ENCODE measurements at regions not wholly inside any gene's neighbourhood (a gene's known extent, or its start where the extent isn't known, plus 50 kb on each side); places are given as distances from the start of the nearest gene placed in this dataset.
A peak's percentile ranks its signal among the peaks of the same experiment; 100 is the strongest.

DNA sequence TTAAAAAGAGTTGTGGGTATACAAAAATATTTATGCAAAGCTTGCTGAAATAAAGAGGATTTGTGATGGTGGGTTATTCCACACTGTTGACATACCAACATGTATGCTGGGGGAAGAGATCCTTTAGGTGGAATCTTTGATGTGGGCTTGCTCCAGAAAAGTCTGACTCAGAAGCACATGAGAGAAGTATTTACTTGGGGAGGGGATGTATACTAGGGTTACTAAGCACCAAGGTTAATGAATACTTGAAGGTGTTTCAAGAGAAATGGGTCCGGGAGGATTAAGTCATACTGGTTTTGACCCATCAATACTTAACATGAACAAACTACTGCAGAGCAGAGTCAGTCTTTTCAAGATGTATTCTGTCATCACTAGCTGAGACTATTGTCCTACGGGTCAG lies 316.4 kb upstream of the GRIN3A start:
- Mint-ChIP-seq H3K36me3 (ENCODE audit: low read depth) (no peaks in the 10 kb centered on the region), H3K4me3 (no peak overlapping the region), H3K27me3 (ENCODE audit: low read depth) (no peaks in the 10 kb centered on the region), H3K9me3 (no peaks in the 10 kb centered on the region), H3K4me1 (ENCODE audit: low read depth) (peaks cover 5% of the 10 kb centered on the region), H3K27ac (no peak overlapping the region)
- DNase-seq = no peak
- intact Hi-C loops (cut with micrococcal nuclease) = no loop called here
- CTCF ChIA-PET = no interaction called here

- intact Hi-C loops (cut with micrococcal nuclease) = no loop called here
- no peaks in the 10 kb centered on the region for H3K36me3 Mint-ChIP-seq (ENCODE audit: low read depth)
- H3K9me3 Mint-ChIP-seq = no peaks in the 10 kb centered on the region
- CTCF ChIA-PET = no interaction called here
- peak overlapping the region; percentile 76 for H3K27ac Mint-ChIP-seq
- peaks cover 9% of the 10 kb centered on the region for H3K4me1 Mint-ChIP-seq (ENCODE audit: low read depth)
- H3K27me3 Mint-ChIP-seq (ENCODE audit: low read depth) = no peaks in the 10 kb centered on the region
- no peak for DNase-seq
- H3K4me3 Mint-ChIP-seq = peak overlapping the region; percentile 22
These were observed 311.3 kb upstream of the GRIN3A start for GRCh38 chr9:102049586-102050246.

- Mint-ChIP-seq H3K27ac (no peak overlapping the region), H3K36me3 (ENCODE audit: low read depth) (no peaks in the 10 kb centered on the region), H3K9me3 (no peaks in the 10 kb centered on the region), H3K4me3 (no peak overlapping the region), H3K27me3 (ENCODE audit: low read depth) (no peaks in the 10 kb centered on the region), H3K4me1 (ENCODE audit: low read depth) (peaks cover 9% of the 10 kb centered on the region)
- no peak for DNase-seq
- intact Hi-C loops (cut with micrococcal nuclease) = no loop called here
- CTCF ChIA-PET = no interaction called here
These were observed 309.1 kb upstream of the GRIN3A start for GRCh38 chr9:102047549-102047948.

DNA sequence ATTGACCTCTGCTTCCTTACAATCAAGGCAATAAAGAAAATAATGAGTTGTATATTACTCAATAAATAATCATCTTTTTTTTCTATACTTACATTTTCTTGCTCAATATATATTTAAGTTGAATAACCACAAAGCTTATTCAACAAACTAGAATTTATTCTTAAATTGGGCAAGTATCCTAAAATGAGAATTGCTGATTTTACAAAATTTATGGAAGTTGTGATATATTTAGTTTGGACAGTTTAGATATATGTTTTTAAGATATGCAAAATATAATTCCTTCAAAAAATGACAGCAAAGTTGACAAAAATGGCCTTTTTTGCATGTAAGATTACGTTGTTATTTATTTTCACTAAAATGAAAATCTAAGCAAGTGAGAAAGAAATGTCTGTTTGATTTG lies 305.7 kb upstream of the GRIN3A start:
- DNase-seq = no peak
- intact Hi-C loops (cut with micrococcal nuclease) = no loop called here
- CTCF ChIA-PET = no interaction called here

GRCh38 chr9:102038006-102038405 lies 299.6 kb upstream of the GRIN3A start:
- Mint-ChIP-seq H3K36me3 (ENCODE audit: low read depth) (no peaks in the 10 kb centered on the region), H3K4me3 (no peak overlapping the region), H3K27me3 (ENCODE audit: low read depth) (no peaks in the 10 kb centered on the region), H3K4me1 (ENCODE audit: low read depth) (no peaks in the 10 kb centered on the region), H3K27ac (no peak overlapping the region), H3K9me3 (no peaks in the 10 kb centered on the region)
- intact Hi-C loops (cut with micrococcal nuclease) = loop anchor here (10.0 kb wide), 1 partner anchor 57 kb away; no protein-coding TSS in a partner anchor
- DNase-seq = no peak
- CTCF ChIA-PET = no interaction called here

More for the DNA sequence above, 305.7 kb upstream of the GRIN3A start:
- no peaks in the 10 kb centered on the region for H3K9me3 Mint-ChIP-seq
- H3K4me3 Mint-ChIP-seq = no peak overlapping the region
- H3K27ac Mint-ChIP-seq = no peak overlapping the region
- H3K36me3 Mint-ChIP-seq (ENCODE audit: low read depth) = no peaks in the 10 kb centered on the region
- H3K4me1 Mint-ChIP-seq (ENCODE audit: low read depth) = peaks cover 3% of the 10 kb centered on the region
- no peaks in the 10 kb centered on the region for H3K27me3 Mint-ChIP-seq (ENCODE audit: low read depth)

GRCh38 chr9:102035929-102036328 lies 297.5 kb upstream of the GRIN3A start:
- no peaks in the 10 kb centered on the region for H3K27me3 Mint-ChIP-seq (ENCODE audit: low read depth)
- H3K4me1 Mint-ChIP-seq (ENCODE audit: low read depth) = no peaks in the 10 kb centered on the region
- no peaks in the 10 kb centered on the region for H3K36me3 Mint-ChIP-seq (ENCODE audit: low read depth)
- H3K4me3 Mint-ChIP-seq = no peak overlapping the region
- CTCF ChIA-PET = no interaction called here
- no peaks in the 10 kb centered on the region for H3K9me3 Mint-ChIP-seq
- no peak for DNase-seq
- intact Hi-C loops (cut with micrococcal nuclease) = loop anchor here (10.0 kb wide), 1 partner anchor 59 kb away; no protein-coding TSS in a partner anchor
- no peak overlapping the region for H3K27ac Mint-ChIP-seq

DNA sequence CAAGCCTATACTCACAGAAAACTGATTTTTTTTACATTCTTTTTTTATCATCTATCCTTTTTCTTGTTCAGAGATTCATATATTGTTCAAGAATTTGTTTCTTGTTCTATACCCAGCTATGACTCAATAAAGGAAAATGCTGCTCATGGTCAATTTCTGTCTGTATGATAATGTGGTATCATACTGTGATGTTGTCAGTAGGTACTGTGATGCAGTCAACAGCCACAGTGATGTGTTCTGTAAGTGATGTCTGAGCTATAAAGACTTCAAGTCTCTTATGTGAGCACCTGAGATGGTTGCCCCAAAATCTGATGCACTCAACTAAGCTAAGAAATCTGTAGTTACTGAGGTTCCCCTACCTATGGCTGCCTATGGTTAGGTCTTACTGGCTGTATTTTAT lies 294.2 kb upstream of the GRIN3A start:
- H3K4me3 Mint-ChIP-seq = no peak overlapping the region
- no peaks in the 10 kb centered on the region for H3K36me3 Mint-ChIP-seq (ENCODE audit: low read depth)
- H3K4me1 Mint-ChIP-seq (ENCODE audit: low read depth) = no peaks in the 10 kb centered on the region
- no peaks in the 10 kb centered on the region for H3K27me3 Mint-ChIP-seq (ENCODE audit: low read depth)
- peaks cover 2% of the 10 kb centered on the region for H3K9me3 Mint-ChIP-seq
- CTCF ChIA-PET = no interaction called here
- DNase-seq = no peak
- no peak overlapping the region for H3K27ac Mint-ChIP-seq
- intact Hi-C loops (cut with micrococcal nuclease) = loop anchor here (10.0 kb wide), 1 partner anchor 62 kb away; no protein-coding TSS in a partner anchor

DNA sequence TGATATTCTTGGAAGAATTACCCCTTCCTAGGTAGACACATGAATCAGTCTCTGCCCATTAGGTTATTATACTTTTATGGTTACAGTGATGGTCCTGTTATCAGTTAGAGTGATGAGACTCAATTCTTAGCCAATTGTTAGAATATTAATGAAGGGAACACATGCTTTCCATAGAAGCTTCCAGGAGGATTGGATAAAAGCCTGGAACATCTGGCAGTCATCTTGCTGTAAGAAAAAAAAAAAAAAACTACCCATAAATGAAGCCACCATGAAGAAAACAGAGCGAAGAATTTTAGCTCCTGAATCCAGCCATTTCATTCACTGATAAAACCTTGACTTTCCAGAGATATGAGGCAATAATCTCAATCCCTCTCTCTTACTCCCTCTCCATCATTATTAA lies 262.5 kb upstream of the GRIN3A start:
- intact Hi-C loops (cut with micrococcal nuclease) = no loop called here
- no peaks in the 10 kb centered on the region for H3K4me1 Mint-ChIP-seq (ENCODE audit: low read depth)
- CTCF ChIA-PET = no interaction called here
- no peaks in the 10 kb centered on the region for H3K9me3 Mint-ChIP-seq
- no peak for DNase-seq
- H3K36me3 Mint-ChIP-seq (ENCODE audit: low read depth) = no peaks in the 10 kb centered on the region
- no peaks in the 10 kb centered on the region for H3K27me3 Mint-ChIP-seq (ENCODE audit: low read depth)
- H3K27ac Mint-ChIP-seq = no peak overlapping the region
- H3K4me3 Mint-ChIP-seq = no peak overlapping the region

- CTCF ChIA-PET = no interaction called here
- H3K27ac Mint-ChIP-seq = no peak overlapping the region
- no peaks in the 10 kb centered on the region for H3K4me1 Mint-ChIP-seq (ENCODE audit: low read depth)
- intact Hi-C loops (cut with micrococcal nuclease) = no loop called here
- no peak overlapping the region for H3K4me3 Mint-ChIP-seq
- H3K36me3 Mint-ChIP-seq (ENCODE audit: low read depth) = no peaks in the 10 kb centered on the region
- no peak for DNase-seq
- no peaks in the 10 kb centered on the region for H3K9me3 Mint-ChIP-seq
- H3K27me3 Mint-ChIP-seq (ENCODE audit: low read depth) = peaks cover 7% of the 10 kb centered on the region
These were observed 261.0 kb upstream of the GRIN3A start for GRCh38 chr9:101999441-101999840.

DNA sequence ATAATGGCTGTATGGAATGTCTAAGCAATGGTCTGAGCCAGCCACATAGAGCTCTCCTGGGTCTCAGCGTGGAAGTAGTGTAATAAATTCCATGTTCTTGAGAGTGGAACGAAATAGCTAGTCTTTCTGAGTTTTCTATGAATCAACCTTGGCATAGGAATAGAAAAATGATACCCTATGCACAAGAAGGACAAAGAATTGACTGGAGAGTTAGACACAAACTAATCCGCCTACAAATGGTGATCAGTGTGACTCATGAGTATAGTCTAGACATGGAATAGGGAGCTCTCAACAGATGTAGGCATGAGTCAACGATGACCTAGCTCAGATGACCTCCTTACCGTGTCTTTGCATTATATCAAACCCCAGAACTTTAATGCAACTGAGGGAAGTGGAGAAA lies 256.8 kb upstream of the GRIN3A start:
- no peaks in the 10 kb centered on the region for H3K36me3 Mint-ChIP-seq (ENCODE audit: low read depth)
- H3K4me1 Mint-ChIP-seq (ENCODE audit: low read depth) = no peaks in the 10 kb centered on the region
- no peak overlapping the region for H3K27ac Mint-ChIP-seq
- no peak overlapping the region for H3K4me3 Mint-ChIP-seq
- peaks cover 7% of the 10 kb centered on the region for H3K27me3 Mint-ChIP-seq (ENCODE audit: low read depth)
- intact Hi-C loops (cut with micrococcal nuclease) = no loop called here
- no peaks in the 10 kb centered on the region for H3K9me3 Mint-ChIP-seq
- no peak for DNase-seq
- CTCF ChIA-PET = interaction anchor here (0.6 kb wide), 1 partner anchor 19 kb away, joined by 3 read pairs; no protein-coding TSS in a partner anchor

- H3K27me3 Mint-ChIP-seq (ENCODE audit: low read depth) = peaks cover 10% of the 10 kb centered on the region
- no peaks in the 10 kb centered on the region for H3K9me3 Mint-ChIP-seq
- H3K36me3 Mint-ChIP-seq (ENCODE audit: low read depth) = no peaks in the 10 kb centered on the region
- no peak overlapping the region for H3K4me3 Mint-ChIP-seq
- intact Hi-C loops (cut with micrococcal nuclease) = no loop called here
- H3K4me1 Mint-ChIP-seq (ENCODE audit: low read depth) = no peaks in the 10 kb centered on the region
- DNase-seq = no peak
- H3K27ac Mint-ChIP-seq = no peak overlapping the region
- CTCF ChIA-PET = no interaction called here
These were observed 255.3 kb upstream of the GRIN3A start for GRCh38 chr9:101993771-101994170.

DNA sequence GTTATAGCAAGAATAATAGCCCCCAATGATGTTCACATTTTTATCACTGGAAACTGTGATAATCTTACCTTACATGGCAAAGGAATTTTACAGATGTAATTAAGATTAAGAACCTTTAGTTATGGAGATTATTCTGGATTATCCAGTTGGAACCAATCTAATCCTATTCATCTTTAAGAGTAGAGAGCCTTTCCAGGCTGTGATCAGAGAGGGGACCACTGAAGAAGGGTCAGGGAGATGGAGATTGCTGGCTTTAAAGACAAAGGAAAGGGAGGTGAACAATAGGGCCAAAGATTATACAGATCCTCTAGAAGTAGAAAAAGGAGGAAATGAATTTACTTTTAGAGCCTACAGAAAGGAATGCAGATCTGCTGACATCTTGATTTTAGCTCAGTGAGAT lies 253.5 kb upstream of the GRIN3A start:
- CTCF ChIA-PET = no interaction called here
- no peaks in the 10 kb centered on the region for H3K4me1 Mint-ChIP-seq (ENCODE audit: low read depth)

GRCh38 chr9:101977614-101978210 lies 239.3 kb upstream of the GRIN3A start:
- H3K4me3 Mint-ChIP-seq = no peak overlapping the region
- H3K36me3 Mint-ChIP-seq (ENCODE audit: low read depth) = no peaks in the 10 kb centered on the region
- H3K9me3 Mint-ChIP-seq = no peaks in the 10 kb centered on the region
- intact Hi-C loops (cut with micrococcal nuclease) = loop anchor here (2.0 to 10.0 kb wide), 2 partner anchors 375 to 523 kb away; no protein-coding TSS in a partner anchor
- no peak overlapping the region for H3K27ac Mint-ChIP-seq
- no peaks in the 10 kb centered on the region for H3K27me3 Mint-ChIP-seq (ENCODE audit: low read depth)
- H3K4me1 Mint-ChIP-seq (ENCODE audit: low read depth) = no peaks in the 10 kb centered on the region
- CTCF ChIA-PET = interaction anchor here (1.2 kb wide), 1 partner anchor 12 kb away, joined by 4 read pairs; no protein-coding TSS in a partner anchor
- DNase-seq = no peak

More for the DNA sequence above, 253.5 kb upstream of the GRIN3A start:
- no peak overlapping the region for H3K4me3 Mint-ChIP-seq
- no peak overlapping the region for H3K27ac Mint-ChIP-seq
- peaks cover 10% of the 10 kb centered on the region for H3K27me3 Mint-ChIP-seq (ENCODE audit: low read depth)
- intact Hi-C loops (cut with micrococcal nuclease) = no loop called here
- DNase-seq = no peak
- no peaks in the 10 kb centered on the region for H3K36me3 Mint-ChIP-seq (ENCODE audit: low read depth)
- no peaks in the 10 kb centered on the region for H3K9me3 Mint-ChIP-seq

All from activated naive CD4-positive, alpha-beta T cell treated with anti-CD3 and anti-CD28 coated beads for 36 hours (primary cell).